H9 (cell line): ENCODE measurements at regions not wholly inside any gene's neighbourhood (a gene's known extent, or its start where the extent isn't known, plus 50 kb on each side); places are given as distances from the start of the nearest gene placed in this dataset.
A peak's percentile ranks its signal among the peaks of the same experiment; 100 is the strongest.

ENCODE experiments used
- DNase-seq: peaks from one replicate; pipeline ENCODE4 v3.0.0-alpha.2; 2017
- H2AFZ ChIP-seq: one replicate; pipeline ENCODE4 v1.6.1; 2013; ENCODE audit warnings: mild to moderate bottlenecking, low read length, control low read depth, moderate library complexity
- H2AK5ac ChIP-seq: 2 replicates; pipeline ENCODE4 v1.6.1; 2013; ENCODE audit warnings: low read length, control low read depth, mixed read lengths; ENCODE audit not compliant: insufficient read length
- H2BK120ac ChIP-seq: one replicate; pipeline ENCODE4 v1.6.1; 2013; ENCODE audit warnings: low read depth, mild to moderate bottlenecking, low read length, control low read depth, inconsistent platforms; ENCODE audit not compliant: poor library complexity, severe bottlenecking
- H2BK12ac ChIP-seq: 2 replicates; pipeline ENCODE4 v1.6.1; 2013; ENCODE audit warnings: low read length, control low read depth, mixed read lengths, low read depth; ENCODE audit not compliant: insufficient read length
- H2BK15ac ChIP-seq: 2 replicates; pipeline ENCODE4 v1.6.1; 2013; ENCODE audit warnings: low read depth, low read length, control low read depth
- H2BK20ac ChIP-seq: one replicate; pipeline ENCODE4 v1.6.1; 2013; ENCODE audit warnings: low read depth, mild to moderate bottlenecking, low read length, control low read depth, inconsistent platforms; ENCODE audit not compliant: poor library complexity, severe bottlenecking
- H2BK5ac ChIP-seq: 2 replicates; pipeline ENCODE4 v1.6.1; 2013; ENCODE audit warnings: low read length, control low read depth, mixed read lengths; ENCODE audit not compliant: insufficient read length
- H3K14ac ChIP-seq: 2 replicates; pipeline ENCODE4 v1.6.1; 2013; ENCODE audit warnings: low read length, control low read depth; ENCODE audit not compliant: insufficient read depth
- H3K18ac ChIP-seq: 2 replicates; pipeline ENCODE4 v1.6.1; 2013; ENCODE audit warnings: low read depth, mild to moderate bottlenecking, mixed read lengths, low read length, control low read depth; ENCODE audit not compliant: insufficient read length
- H3K23ac ChIP-seq: 2 replicates; pipeline ENCODE4 v1.6.1; 2013; ENCODE audit warnings: low read length, control low read depth, mixed read lengths, low read depth; ENCODE audit not compliant: insufficient read length
- H3K23me2 ChIP-seq: 2 replicates; pipeline ENCODE4 v1.6.1; 2013; ENCODE audit warnings: low read depth, mild to moderate bottlenecking, mixed read lengths, low read length, control low read depth; ENCODE audit not compliant: insufficient read length, poor library complexity, severe bottlenecking
- H3K27ac ChIP-seq: 2 replicates; pipeline ENCODE4 v1.5.1; 2013; ENCODE audit warnings: low read length, control low read depth, mixed read lengths, low read depth; ENCODE audit not compliant: insufficient read length
- H3K27me3 ChIP-seq: 2 replicates; pipeline ENCODE4 v1.6.1; 2013; ENCODE audit warnings: low read length, control low read depth, inconsistent platforms; ENCODE audit not compliant: insufficient read depth
- H3K4ac ChIP-seq: 2 replicates; pipeline ENCODE4 v1.6.1; 2013; ENCODE audit warnings: low read depth, mild to moderate bottlenecking, control low read depth, inconsistent platforms, low read length, moderate library complexity
- H3K4me1 ChIP-seq: 2 replicates; pipeline ENCODE4 v1.6.1; 2013; ENCODE audit warnings: low read length, control low read depth, inconsistent platforms; ENCODE audit not compliant: insufficient read depth
- H3K4me2 ChIP-seq: 2 replicates; pipeline ENCODE4 v1.6.1; 2013; ENCODE audit warnings: low read length, control low read depth, mixed read lengths; ENCODE audit not compliant: insufficient read length, insufficient read depth
- H3K56ac ChIP-seq: 2 replicates; pipeline ENCODE4 v1.6.1; 2013; ENCODE audit warnings: low read depth, mild to moderate bottlenecking, mixed read lengths, low read length, control low read depth; ENCODE audit not compliant: insufficient read length
- H3K79me1 ChIP-seq: 2 replicates; pipeline ENCODE4 v1.6.1; 2013; ENCODE audit warnings: low read depth, mild to moderate bottlenecking, moderate library complexity, low read length, control low read depth, inconsistent platforms; ENCODE audit not compliant: insufficient read depth, poor library complexity, severe bottlenecking
- H3K79me2 ChIP-seq: 2 replicates; pipeline ENCODE4 v1.6.1; 2013; ENCODE audit warnings: low read length, control low read depth, inconsistent platforms; ENCODE audit not compliant: insufficient read depth
- H3K9ac ChIP-seq: 2 replicates; pipeline ENCODE4 v1.6.1; 2013; ENCODE audit warnings: low read length, control low read depth, mixed read lengths; ENCODE audit not compliant: insufficient read length; ENCODE audit errors: extremely low read depth
- H3K9me3 ChIP-seq: one replicate; pipeline ENCODE4 v1.6.1; 2013; ENCODE audit warnings: low read depth, low read length, inconsistent platforms; ENCODE audit not compliant: control insufficient read depth
- H3T11ph ChIP-seq: one replicate; pipeline ENCODE4 v1.6.1; 2013; ENCODE audit warnings: mild to moderate bottlenecking, low read length, control low read depth, inconsistent platforms
- H4K20me1 ChIP-seq: one replicate; pipeline ENCODE4 v1.6.1; 2013; ENCODE audit not compliant: control insufficient read depth, insufficient read length, insufficient read depth
- H4K5ac ChIP-seq: 2 replicates; pipeline ENCODE4 v1.6.1; 2013; ENCODE audit warnings: low read depth, mild to moderate bottlenecking, mixed read lengths, low read length, control low read depth; ENCODE audit not compliant: insufficient read length
- H4K8ac ChIP-seq: replicated peaks from 2 replicates; pipeline ENCODE4 v1.6.1; 2013; ENCODE audit warnings: low read length, control low read depth, mixed read lengths, low read depth; ENCODE audit not compliant: insufficient read length
- H4K91ac ChIP-seq: 2 replicates; pipeline ENCODE4 v1.6.1; 2013; ENCODE audit warnings: low read depth, mild to moderate bottlenecking, moderate library complexity, mixed read lengths, low read length, control low read depth; ENCODE audit not compliant: insufficient read length
- H3K27ac Mint-ChIP-seq, 3 experiments: 2 replicates in 2 of 3; 3 replicates in 1 of 3; pipeline ENCODE4 v1.8.0; 2020 to 2021; ENCODE audit warnings: mixed read lengths in 3 of 3, mild to moderate bottlenecking in 1 of 3, moderate library complexity in 1 of 3
- H3K27me3 Mint-ChIP-seq: 2 replicates; pipeline ENCODE4 v1.8.0; 2021; ENCODE audit warnings: low read depth, mild to moderate bottlenecking, moderate library complexity, mixed read lengths
- H3K36me3 Mint-ChIP-seq, 3 experiments: 2 replicates in 2 of 3; 3 replicates in 1 of 3; pipeline ENCODE4 v1.8.0; 2020 to 2021; ENCODE audit warnings: low read depth in 3 of 3, mixed read lengths in 3 of 3; ENCODE audit not compliant: insufficient read depth in 1 of 3
- H3K4me1 Mint-ChIP-seq, 2 experiments: 2 replicates each; pipeline ENCODE4 v1.8.0; 2020; ENCODE audit warnings: mixed read lengths in 2 of 2
- H3K4me3 Mint-ChIP-seq, 2 experiments: 2 replicates in 1 of 2; 3 replicates in 1 of 2; pipeline ENCODE4 v1.8.0; 2020 to 2021; ENCODE audit warnings: mild to moderate bottlenecking in 2 of 2, mixed read lengths in 2 of 2, moderate library complexity in 1 of 2
- H3K9me3 Mint-ChIP-seq, 2 experiments: 2 replicates in 1 of 2; 3 replicates in 1 of 2; pipeline ENCODE4 v1.8.0; 2020; ENCODE audit warnings: mild to moderate bottlenecking in 2 of 2, mixed read lengths in 2 of 2, moderate library complexity in 1 of 2
- WGBS: extraction: QIAGEN DNeasy Blood & Tissue Kit; methylation state at CpG from one replicate; pipeline ENCODE4 v1.1.7; 2013; ENCODE audit warnings: missing lambda C conversion rate, low lambda C conversion rate, mixed read lengths; ENCODE audit not compliant: insufficient read length; ENCODE audit errors: extremely low coverage; 5-methylcytosine and 5-hydroxymethylcytosine counted together
- TF ChIP-seq, protein P1 (sequence below): fragments of 200-600 bp; sonication (generic); conservative IDR thresholded peaks from 3 replicates; pipeline ENCODE4 v1.8.0; 2021; ENCODE audit warnings: antibody characterized with exemption, mild to moderate bottlenecking

GRCh38 chr14:65827520-65827919 is 415.0 kb downstream of the FUT8 start:
- no peak overlapping the region for H2BK120ac ChIP-seq
- 0 out of 2 replicates have a peak, but pooled peaks cover 2% of the 10 kb centered on the region for H3K4me1 ChIP-seq
- H3K4me1 Mint-ChIP-seq, result peaks cover 32 to 35% of the 10 kb centered on the region in 2 experiments
- no peaks in the 10 kb centered on the region for H3K79me2 ChIP-seq
- TF ChIP-seq, protein P1, sequence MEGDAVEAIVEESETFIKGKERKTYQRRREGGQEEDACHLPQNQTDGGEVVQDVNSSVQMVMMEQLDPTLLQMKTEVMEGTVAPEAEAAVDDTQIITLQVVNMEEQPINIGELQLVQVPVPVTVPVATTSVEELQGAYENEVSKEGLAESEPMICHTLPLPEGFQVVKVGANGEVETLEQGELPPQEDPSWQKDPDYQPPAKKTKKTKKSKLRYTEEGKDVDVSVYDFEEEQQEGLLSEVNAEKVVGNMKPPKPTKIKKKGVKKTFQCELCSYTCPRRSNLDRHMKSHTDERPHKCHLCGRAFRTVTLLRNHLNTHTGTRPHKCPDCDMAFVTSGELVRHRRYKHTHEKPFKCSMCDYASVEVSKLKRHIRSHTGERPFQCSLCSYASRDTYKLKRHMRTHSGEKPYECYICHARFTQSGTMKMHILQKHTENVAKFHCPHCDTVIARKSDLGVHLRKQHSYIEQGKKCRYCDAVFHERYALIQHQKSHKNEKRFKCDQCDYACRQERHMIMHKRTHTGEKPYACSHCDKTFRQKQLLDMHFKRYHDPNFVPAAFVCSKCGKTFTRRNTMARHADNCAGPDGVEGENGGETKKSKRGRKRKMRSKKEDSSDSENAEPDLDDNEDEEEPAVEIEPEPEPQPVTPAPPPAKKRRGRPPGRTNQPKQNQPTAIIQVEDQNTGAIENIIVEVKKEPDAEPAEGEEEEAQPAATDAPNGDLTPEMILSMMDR, result no peak
- H3K36me3 Mint-ChIP-seq, result no peaks in the 10 kb centered on the region; a peak in 1 of 7 replicates
- H3K14ac ChIP-seq, result no peak overlapping the region
- no peak overlapping the region for H2BK15ac ChIP-seq
- no peak overlapping the region for H4K8ac ChIP-seq
- H3K23ac ChIP-seq, result no peak overlapping the region
- H3K56ac ChIP-seq, result no peak overlapping the region
- H3K27me3 ChIP-seq, result no peaks in the 10 kb centered on the region; the same call in 1 of the 2 replicates
- H2BK12ac ChIP-seq, result no peak overlapping the region
- no peak overlapping the region for H3K18ac ChIP-seq
- no peak overlapping the region for H3K9ac ChIP-seq
- H3K27ac ChIP-seq, result no peak overlapping the region
- no peak overlapping the region for H2AK5ac ChIP-seq
- H3K4ac ChIP-seq, result no peak overlapping the region
- H3T11ph ChIP-seq, result no peak overlapping the region
- no CpG with 5 or more reads among the region's 6 CpGs for WGBS
- DNase-seq, result no peak
- H3K27ac Mint-ChIP-seq, result peak overlapping the region in 1 of 3 experiments; percentile 23; a peak in 2 of 7 replicates
- H3K4me2 ChIP-seq, result no peak overlapping the region
- no peak overlapping the region for H2BK5ac ChIP-seq
- no peak overlapping the region for H3K4me3 Mint-ChIP-seq
- no peak overlapping the region for H2BK20ac ChIP-seq
- H4K5ac ChIP-seq, result no peak overlapping the region
- H3K9me3 ChIP-seq, result no peaks in the 10 kb centered on the region
- H2AFZ ChIP-seq, result no peak overlapping the region
- H4K20me1 ChIP-seq, result no peaks in the 10 kb centered on the region
- H3K79me1 ChIP-seq, result no peaks in the 10 kb centered on the region
- no peaks in the 10 kb centered on the region for H3K23me2 ChIP-seq
- no peaks in the 10 kb centered on the region; a peak in 1 of 5 replicates for H3K9me3 Mint-ChIP-seq
- no peak overlapping the region for H4K91ac ChIP-seq
- no peaks in the 10 kb centered on the region for H3K27me3 Mint-ChIP-seq
